MCF 10A (cell line): ENCODE measurements at regions not wholly inside any gene's neighbourhood (a gene's known extent, or its start where the extent isn't known, plus 50 kb on each side); places are given as distances from the start of the nearest gene placed in this dataset. TPM values are rescaled to one million over a fixed set of nuclear protein-coding genes. Genes with fewer than 3 reads are reported as not detected.

ENCODE experiments used
- BruUV-seq: library from RNA; stranded (reverse); fragments of 400-500 nt; replicated peaks from 2 replicates; lab custom pipeline; 2021; lab: Mats Ljungman, UMichigan
- CTCF ChIA-PET: fragments of 300-600 bp; sonication (Branson Sonifier 250); formaldehyde crosslinking; extraction: SDS; loops from one replicate; lab custom pipeline; 2021; ENCODE audit warnings: antibody characterized with exemption, inconsistent platforms; lab: Yijun Ruan, JAX
- POLR2A ChIA-PET: fragments of 300-600, 350-650 bp; sonication (Branson Sonifier 250); formaldehyde crosslinking; extraction: SDS; loops from one replicate; lab custom pipeline; 2020; ENCODE audit warnings: antibody characterized with exemption, inconsistent platforms; lab: Yijun Ruan, JAX
- DNase-seq: peaks from one replicate; pipeline ENCODE4 v3.0.0-alpha.2; 2018; ENCODE audit not compliant: unreplicated experiment
- H3K27ac Mint-ChIP-seq: one replicate; pipeline ENCODE4 v1.8.0; 2022; ENCODE audit warnings: mild to moderate bottlenecking, low read depth, mixed read lengths; ENCODE audit not compliant: unreplicated experiment
- H3K27me3 Mint-ChIP-seq: one replicate; pipeline ENCODE4 v1.8.0; 2022; ENCODE audit warnings: mixed read lengths; ENCODE audit not compliant: insufficient read depth, unreplicated experiment
- H3K36me3 Mint-ChIP-seq: one replicate; pipeline ENCODE4 v1.8.0; 2022; ENCODE audit warnings: mild to moderate bottlenecking, moderate library complexity, mixed read lengths; ENCODE audit not compliant: insufficient read depth, unreplicated experiment
- H3K4me1 Mint-ChIP-seq: one replicate; pipeline ENCODE4 v1.8.0; 2022; ENCODE audit warnings: mixed read lengths; ENCODE audit not compliant: insufficient read depth, unreplicated experiment
- H3K4me3 Mint-ChIP-seq: one replicate; pipeline ENCODE4 v1.8.0; 2022; ENCODE audit warnings: mild to moderate bottlenecking, moderate library complexity, mixed read lengths; ENCODE audit not compliant: unreplicated experiment
- H3K9me3 Mint-ChIP-seq: one replicate; pipeline ENCODE4 v1.8.0; 2022; ENCODE audit warnings: mixed read lengths; ENCODE audit not compliant: unreplicated experiment
- intact Hi-C: fragments of 100-400 bp; cut with micrococcal nuclease; formaldehyde crosslinking; loops from 2 replicates; pipeline ENCODE4 v1.14.1; 2022
- microRNA-seq: library from miRNA; unstranded; fragments of <30 nt; microRNA quantifications from one replicate; pipeline ENCODE4 v1.2.0, GENCODE V29; 2022
- TF ChIP-seq, protein P1 (sequence below): fragments of 200-600 bp; IDR thresholded peaks from one replicate; pipeline ENCODE4 v1.8.0; 2022; ENCODE audit warnings: antibody characterized with exemption, mild to moderate bottlenecking; ENCODE audit not compliant: unreplicated experiment

GRCh38 chr20:57761413-57761734, 51.6 kb upstream of the PMEPA1 start:
- no peaks in the 10 kb centered on the region for H3K9me3 Mint-ChIP-seq
- BruUV-seq: no TSS peak
- POLR2A ChIA-PET: interaction anchor here (0.6 to 0.7 kb wide), 3 partner anchors 10 to 21 kb away, joined by 3 to 4 read pairs (median 3); no protein-coding TSS in a partner anchor
- intact Hi-C loops: no loop called here
- no peak overlapping the region for H3K27ac Mint-ChIP-seq
- peaks cover 19% of the 10 kb centered on the region for H3K27me3 Mint-ChIP-seq
- CTCF ChIA-PET: interaction anchor here (1.2 kb wide), 1 partner anchor 10 kb away, joined by 5 read pairs; no protein-coding TSS in a partner anchor
- no peaks in the 10 kb centered on the region for H3K4me1 Mint-ChIP-seq
- TF ChIP-seq, protein P1, sequence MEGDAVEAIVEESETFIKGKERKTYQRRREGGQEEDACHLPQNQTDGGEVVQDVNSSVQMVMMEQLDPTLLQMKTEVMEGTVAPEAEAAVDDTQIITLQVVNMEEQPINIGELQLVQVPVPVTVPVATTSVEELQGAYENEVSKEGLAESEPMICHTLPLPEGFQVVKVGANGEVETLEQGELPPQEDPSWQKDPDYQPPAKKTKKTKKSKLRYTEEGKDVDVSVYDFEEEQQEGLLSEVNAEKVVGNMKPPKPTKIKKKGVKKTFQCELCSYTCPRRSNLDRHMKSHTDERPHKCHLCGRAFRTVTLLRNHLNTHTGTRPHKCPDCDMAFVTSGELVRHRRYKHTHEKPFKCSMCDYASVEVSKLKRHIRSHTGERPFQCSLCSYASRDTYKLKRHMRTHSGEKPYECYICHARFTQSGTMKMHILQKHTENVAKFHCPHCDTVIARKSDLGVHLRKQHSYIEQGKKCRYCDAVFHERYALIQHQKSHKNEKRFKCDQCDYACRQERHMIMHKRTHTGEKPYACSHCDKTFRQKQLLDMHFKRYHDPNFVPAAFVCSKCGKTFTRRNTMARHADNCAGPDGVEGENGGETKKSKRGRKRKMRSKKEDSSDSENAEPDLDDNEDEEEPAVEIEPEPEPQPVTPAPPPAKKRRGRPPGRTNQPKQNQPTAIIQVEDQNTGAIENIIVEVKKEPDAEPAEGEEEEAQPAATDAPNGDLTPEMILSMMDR: no peak
- no peaks in the 10 kb centered on the region for H3K36me3 Mint-ChIP-seq
- DNase-seq: no peak
- no peak overlapping the region for H3K4me3 Mint-ChIP-seq

GRCh38 chr20:57760698-57761412, 51.0 kb upstream of the PMEPA1 start:
- Mint-ChIP-seq H3K4me1 (no peaks in the 10 kb centered on the region), H3K4me3 (no peak overlapping the region), H3K27ac (no peak overlapping the region), H3K36me3 (no peaks in the 10 kb centered on the region), H3K9me3 (no peaks in the 10 kb centered on the region), H3K27me3 (peaks cover 19% of the 10 kb centered on the region)
- BruUV-seq: no TSS peak
- DNase-seq: no peak
- CTCF ChIA-PET: interaction anchor here (1.2 kb wide), 1 partner anchor 11 kb away, joined by 5 read pairs; no protein-coding TSS in a partner anchor
- TF ChIP-seq, protein P1: no peak
- POLR2A ChIA-PET: interaction anchor here (0.6 kb wide), 1 partner anchor 21 kb away, joined by 3 read pairs; no protein-coding TSS in a partner anchor
- intact Hi-C loops: no loop called here

DNA sequence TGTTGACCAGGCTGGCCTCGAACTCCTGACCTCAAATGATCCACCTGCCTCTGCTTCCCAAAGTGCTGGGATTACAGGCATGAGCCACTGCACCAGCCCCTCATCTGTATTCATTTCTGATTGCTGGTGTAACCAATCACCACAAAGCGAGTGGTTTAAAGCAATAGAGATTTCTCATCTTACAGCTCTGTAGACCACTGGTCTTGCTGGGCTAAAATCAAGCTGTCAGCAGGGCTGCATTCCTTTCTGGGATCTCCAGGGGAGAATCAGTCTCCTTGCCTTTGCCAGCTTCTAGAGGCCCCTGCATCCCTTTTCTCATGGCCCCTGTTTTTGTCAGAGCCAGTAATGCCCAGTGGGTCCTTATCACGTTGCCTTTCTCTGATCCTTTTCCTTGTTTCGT, 49.9 kb upstream of the PMEPA1 start:
- Mint-ChIP-seq H3K4me3 (no peak overlapping the region), H3K27ac (no peak overlapping the region), H3K27me3 (peaks cover 26% of the 10 kb centered on the region), H3K9me3 (no peaks in the 10 kb centered on the region), H3K36me3 (no peaks in the 10 kb centered on the region), H3K4me1 (no peaks in the 10 kb centered on the region)
- no TSS peak for BruUV-seq
- no peak for DNase-seq
- ChIA-PET CTCF (interaction anchor here (0.6 to 0.7 kb wide), 4 partner anchors 42 to 249 kb away, joined by 3 to 5 read pairs (median 4); no protein-coding TSS in a partner anchor), POLR2A (interaction anchor here (0.6 to 1.5 kb wide), 2 partner anchors 11 to 395 kb away, joined by 3 to 4 read pairs; no protein-coding TSS in a partner anchor)
- intact Hi-C loops: no loop called here
- TF ChIP-seq, protein P1: no peak

Small RNA genes in the stretch of these regions (microRNA-seq; reads per million reads assigned to microRNA genes)
- gene MIR4532: not detected
